ENCODE measurements at regions not wholly inside any gene's neighbourhood (a gene's known extent, or its start where the extent isn't known, plus 50 kb on each side); places are given as distances from the start of the nearest gene placed in this dataset.

- TF ChIP-seq CTCF (IDR thresholded peaks at IDR 0.05) (no peak), POLR2AphosphoS5 (IDR thresholded peaks at IDR 0.05) (no peak), POLR2A (IDR thresholded peaks at IDR 0.05) (no peak)
These were observed 607.1 kb downstream of the HDGFL1 start for GRCh38 chr6:23176471-23176870.
